HG03571 (cell line): ENCODE measurements at regions not wholly inside any gene's neighbourhood (a gene's known extent, or its start where the extent isn't known, plus 50 kb on each side); places are given as distances from the start of the nearest gene placed in this dataset.
A peak's percentile ranks its signal among the peaks of the same experiment; 100 is the strongest.

ENCODE experiments used
- ATAC-seq: cut with Tn5 transposase; IDR thresholded peaks from one replicate; pipeline ENCODE4 v1.9.1; 2021; ENCODE audit not compliant: unreplicated experiment

- no peak for ATAC-seq
Measured at GRCh38 chr5:89253666-89254352, 370.8 kb upstream of the MEF2C start.

GRCh38 chr5:89246864-89247263, 363.9 kb upstream of the MEF2C start:
- no peak for ATAC-seq

DNA sequence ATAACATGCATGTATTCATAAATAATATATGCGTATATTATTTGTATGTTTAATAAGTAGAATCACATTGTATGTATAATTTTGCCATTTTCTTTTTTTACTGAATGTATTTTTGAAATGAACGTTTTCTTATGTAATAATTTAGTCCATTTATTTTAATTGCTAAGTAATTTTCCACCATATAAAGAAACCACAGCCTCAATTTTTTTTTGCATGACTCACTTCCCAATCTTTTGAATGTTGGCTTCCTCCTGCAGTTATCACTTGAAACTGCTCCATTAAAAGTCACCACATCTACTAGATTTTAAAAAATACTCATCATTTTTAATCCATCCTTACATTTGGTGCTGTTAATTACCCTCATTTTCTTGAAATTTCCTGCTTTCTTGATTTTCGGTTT, 363.3 kb upstream of the MEF2C start:
- no peak for ATAC-seq

GRCh38 chr5:89243611-89244010, 360.6 kb upstream of the MEF2C start:
- no peak for ATAC-seq

DNA sequence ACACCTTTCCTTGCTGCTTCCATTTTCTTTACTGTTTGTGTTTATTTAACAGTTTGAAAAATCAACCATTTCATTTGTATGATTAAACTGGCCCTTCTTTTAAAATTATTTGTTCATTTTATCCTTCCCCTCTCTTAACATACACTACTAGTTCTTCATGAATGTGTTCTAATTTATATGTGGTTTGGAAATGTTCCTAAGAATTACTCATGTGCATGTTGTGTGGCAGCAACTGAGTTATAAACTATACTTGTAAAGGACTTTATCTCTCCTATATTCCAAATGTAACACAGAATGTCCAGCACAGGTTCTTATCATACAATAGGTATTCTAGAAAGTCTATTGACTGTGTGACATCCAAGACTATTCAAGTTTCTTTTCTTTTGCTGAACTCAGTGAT, 358.2 kb upstream of the MEF2C start:
- ATAC-seq = no peak

DNA sequence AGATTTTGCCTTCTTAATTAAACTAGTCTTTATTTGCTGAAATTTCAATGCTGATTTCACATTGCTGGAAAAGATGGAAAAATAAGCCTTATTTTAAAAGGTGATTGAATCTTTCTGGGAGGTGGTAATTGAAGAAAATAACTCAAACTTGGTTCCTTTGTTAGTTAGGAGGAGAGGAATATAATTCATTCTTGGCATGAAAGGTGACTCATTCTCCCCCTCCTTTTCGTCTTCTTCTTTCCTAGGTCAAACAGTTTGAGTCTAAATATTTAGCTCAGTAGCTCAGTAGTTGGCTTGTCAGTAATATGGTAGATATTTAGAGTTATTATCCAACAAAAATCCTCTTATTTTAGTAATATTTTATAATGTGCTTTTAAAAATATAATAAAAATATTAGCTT, 353.9 kb upstream of the MEF2C start:
- ATAC-seq = no peak

GRCh38 chr5:89233462-89233861, 350.5 kb upstream of the MEF2C start:
- ATAC-seq = no peak

DNA sequence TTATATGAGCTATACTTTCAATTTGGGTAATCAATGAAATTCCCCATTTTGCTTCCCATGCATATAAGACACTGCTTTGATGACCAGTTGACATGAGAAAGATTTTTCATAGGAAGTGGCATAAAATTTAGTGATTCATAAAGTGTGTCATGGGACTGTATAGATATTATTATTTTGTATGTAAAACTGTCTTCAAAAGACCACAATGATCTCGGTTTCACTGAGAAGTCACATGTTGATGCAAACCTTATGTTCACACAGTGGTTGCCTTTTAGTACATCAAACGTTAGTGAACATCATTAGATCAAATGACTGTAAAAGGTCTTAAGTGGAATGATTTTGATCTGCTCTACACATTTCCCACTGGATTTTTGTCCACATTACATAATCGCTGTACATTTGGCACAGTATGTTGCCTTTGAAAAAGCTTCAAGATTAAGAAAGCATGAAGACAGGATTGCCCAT, 349.2 kb upstream of the MEF2C start:
- peak; percentile 96 for ATAC-seq

DNA sequence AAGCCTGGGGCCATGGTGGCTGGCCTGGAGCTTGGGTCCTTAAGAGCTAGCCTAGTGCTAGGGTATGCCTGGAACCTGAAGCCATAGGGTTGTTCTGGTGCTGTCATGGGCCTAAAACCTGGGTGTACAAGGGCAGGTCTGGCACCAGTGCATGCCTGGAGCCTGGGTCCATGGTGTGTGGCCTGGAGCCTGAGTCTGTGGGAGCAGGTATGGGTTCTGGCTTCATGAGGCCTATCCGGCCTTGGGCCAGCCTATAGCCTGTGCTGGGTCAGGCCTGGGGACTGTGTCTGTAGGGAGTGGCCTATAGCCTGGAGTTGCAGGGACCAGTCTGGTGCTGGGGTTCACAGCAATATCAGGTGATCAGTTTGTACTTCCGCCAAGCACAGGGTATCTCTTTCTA, 347.2 kb upstream of the MEF2C start:
- no peak for ATAC-seq

- no peak for ATAC-seq
Measured at GRCh38 chr5:89229331-89230070, 346.5 kb upstream of the MEF2C start.

- ATAC-seq = no peak
Measured at GRCh38 chr5:89228355-89228754, 345.4 kb upstream of the MEF2C start.

DNA sequence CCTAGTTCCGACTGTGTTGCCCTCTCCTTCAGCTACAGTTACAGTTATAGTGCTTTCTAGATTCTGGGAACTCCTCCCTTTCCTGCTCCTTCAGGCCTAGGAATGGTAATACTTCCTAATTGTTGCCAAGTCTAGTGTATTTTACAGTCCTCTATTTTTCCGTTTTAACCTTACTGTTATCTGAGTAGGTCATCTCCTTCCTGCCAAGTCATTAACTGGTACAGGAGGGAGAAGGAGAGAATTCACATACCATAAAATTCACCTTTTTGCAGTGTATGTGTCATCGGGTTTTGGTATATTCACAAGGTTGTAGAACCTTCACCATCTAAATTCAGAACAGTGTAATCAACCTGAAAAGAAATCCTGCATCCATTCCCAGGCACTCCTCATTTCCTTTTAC, 335.4 kb upstream of the MEF2C start:
- ATAC-seq = no peak

GRCh38 chr5:89216606-89217005, 333.6 kb upstream of the MEF2C start:
- ATAC-seq = no peak

DNA sequence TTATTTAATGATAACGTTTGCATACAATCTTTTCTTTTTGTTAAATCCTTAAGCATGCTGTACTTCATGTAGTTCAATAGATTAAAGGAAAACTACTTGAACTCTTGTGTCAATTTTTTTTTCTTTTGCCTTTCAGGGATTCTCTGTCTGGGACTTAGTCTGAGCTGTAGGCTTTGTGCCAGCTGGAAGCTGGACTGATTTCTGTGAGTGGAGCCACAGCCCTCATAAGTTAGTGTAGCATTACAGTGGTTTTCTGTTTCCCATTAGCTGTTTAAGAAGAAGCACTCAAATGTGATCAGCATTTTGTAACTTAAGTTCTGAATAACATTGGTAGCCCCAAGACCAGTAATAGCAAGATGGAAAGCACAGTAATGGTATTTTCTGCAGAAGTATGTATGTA, 330.6 kb upstream of the MEF2C start:
- no peak for ATAC-seq

- ATAC-seq = no peak
Measured at GRCh38 chr5:89211836-89212235, 328.9 kb upstream of the MEF2C start.

DNA sequence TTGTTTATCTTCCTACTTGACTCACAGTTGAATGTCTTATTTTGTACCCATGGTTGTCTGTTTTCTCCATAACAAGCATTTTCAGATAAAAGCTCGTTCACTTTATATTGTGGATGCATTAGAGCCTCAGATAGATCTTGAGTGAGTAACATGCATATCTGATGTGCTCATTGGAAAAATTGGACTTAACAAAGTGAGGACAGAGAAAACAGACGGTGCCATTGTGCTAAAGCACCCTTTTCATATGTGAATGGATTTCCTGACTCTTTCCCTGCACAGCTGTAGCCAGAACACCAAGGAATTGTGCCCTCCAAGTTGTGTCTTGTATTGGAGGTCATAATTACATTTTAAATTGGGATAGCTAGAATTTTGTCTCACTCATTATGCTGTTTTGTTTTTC, 325.8 kb upstream of the MEF2C start:
- ATAC-seq = no peak

GRCh38 chr5:89208392-89208791, 325.4 kb upstream of the MEF2C start:
- ATAC-seq = no peak

GRCh38 chr5:89204756-89205155, 321.8 kb upstream of the MEF2C start:
- ATAC-seq = no peak

DNA sequence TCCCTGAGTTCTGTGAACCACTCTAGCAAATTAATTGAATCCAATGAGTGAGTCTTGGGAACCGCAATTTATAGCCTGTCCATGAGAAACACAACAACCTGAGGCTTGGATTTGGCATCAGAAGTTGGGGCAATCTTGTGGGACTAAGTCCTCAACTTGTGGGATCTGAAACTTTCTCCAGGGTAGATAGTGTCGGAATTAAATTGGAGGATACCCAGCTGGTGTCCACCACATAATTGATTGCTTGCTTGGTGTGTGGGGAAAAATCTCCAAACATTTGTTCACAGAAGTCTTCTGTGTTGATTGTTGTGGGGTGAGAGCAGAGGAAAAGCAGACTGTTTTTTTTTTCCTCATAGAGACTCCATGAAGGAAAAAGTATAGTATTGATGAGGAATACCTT, 320.6 kb upstream of the MEF2C start:
- no peak for ATAC-seq

- ATAC-seq = no peak
Measured at GRCh38 chr5:89200899-89201298, 317.9 kb upstream of the MEF2C start.

- ATAC-seq = no peak
Measured at GRCh38 chr5:89199306-89199705, 316.3 kb upstream of the MEF2C start.

DNA sequence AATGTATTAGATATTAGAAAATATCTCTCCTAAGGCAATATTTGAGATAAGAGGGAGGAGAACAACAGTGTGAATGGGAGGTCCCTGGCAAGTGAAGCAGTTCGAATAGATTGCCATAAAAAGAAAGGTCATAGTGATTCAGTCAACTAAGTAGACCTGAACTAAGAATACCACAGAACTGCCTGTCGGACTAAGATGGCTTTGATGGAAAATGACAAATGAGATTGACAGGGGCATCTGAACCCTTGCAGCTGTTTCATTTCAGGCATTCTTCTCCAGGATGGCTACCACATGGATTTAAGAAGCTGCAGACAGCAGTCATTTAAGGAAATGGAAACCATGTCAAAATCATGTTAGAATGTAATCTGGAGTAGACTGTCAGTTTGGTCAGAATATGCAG, 308.4 kb upstream of the MEF2C start:
- no peak for ATAC-seq
